CD4-positive, alpha-beta T cell treated with Interleukin-4 for 4 hours (primary cell): ENCODE measurements at regions not wholly inside any gene's neighbourhood (a gene's known extent, or its start where the extent isn't known, plus 50 kb on each side); places are given as distances from the start of the nearest gene placed in this dataset.

ENCODE experiments used
- DNase-seq: peaks from one replicate; pipeline ENCODE4 v3.0.0-alpha.2; 2020

DNA sequence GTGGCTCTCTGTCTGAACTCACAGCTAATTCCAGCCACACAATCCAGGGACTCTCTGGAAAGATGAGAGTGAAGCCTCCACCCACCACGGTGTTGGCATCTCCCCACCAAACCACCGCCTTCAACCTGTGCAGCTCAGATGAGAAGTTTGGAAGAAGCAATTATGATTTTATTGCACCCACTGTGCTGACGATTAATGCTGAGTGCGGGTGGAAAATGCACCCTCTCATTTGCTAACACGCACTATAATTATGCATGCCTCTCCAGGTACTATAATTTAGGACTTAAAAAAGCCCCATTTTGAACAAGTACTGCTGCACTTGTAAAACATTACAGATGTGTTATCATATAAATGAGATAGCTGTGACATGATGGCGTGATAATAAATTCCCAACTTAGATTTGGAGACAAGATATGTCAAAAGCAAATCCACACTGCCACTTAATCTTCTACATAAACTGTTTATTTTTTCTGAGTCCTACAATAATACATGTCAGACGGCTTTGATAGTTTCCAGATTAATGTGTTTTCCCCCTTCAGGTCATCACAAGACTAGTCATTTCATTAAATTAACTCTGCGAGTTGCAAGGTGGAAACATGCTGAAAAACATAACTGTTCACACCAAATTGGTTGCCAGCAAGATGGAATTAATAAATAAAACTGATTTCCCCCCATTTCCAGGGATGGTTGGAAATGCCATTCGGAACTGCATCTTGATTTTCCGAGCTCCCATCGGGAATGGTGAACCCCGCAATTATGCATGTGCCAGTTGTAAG lies 466.5 kb upstream of the MAF start:
- no peak for DNase-seq

DNA sequence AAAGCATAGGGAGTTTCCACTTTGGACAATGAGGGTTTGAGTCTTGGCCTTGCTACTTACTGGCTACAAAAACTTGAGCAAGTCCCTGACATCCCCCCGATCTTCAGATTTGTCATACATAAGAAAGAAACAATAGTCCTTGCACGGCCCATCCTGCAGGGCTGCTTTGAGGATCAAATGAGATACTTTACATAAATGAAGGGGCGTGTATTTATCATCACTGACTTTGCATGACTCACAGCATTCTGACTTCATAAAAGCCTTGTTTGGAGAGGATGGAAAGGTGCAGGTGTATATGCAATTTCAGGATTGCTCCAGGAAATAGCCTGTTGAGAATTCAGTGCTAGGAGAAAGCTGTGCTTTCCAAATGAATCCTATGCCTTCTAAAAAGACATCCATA lies 465.0 kb upstream of the MAF start:
- no peak for DNase-seq

DNA sequence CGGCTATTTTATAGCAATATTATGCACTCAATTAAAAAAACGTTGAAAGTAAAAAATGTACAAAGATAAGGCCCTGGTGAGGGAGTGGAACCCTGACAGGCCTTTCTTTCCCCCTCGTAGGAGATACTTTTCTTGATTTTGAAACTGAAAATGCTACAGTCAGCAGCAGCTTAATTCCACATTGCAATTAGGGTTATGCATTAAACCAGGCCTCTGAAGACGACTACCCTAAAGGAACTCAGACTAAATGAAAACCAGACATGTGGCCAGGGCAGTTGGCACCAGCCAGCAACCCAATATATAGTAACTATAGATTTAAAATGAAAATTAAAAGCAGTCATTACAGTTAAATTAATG lies 463.2 kb upstream of the MAF start:
- DNase-seq: no peak

DNA sequence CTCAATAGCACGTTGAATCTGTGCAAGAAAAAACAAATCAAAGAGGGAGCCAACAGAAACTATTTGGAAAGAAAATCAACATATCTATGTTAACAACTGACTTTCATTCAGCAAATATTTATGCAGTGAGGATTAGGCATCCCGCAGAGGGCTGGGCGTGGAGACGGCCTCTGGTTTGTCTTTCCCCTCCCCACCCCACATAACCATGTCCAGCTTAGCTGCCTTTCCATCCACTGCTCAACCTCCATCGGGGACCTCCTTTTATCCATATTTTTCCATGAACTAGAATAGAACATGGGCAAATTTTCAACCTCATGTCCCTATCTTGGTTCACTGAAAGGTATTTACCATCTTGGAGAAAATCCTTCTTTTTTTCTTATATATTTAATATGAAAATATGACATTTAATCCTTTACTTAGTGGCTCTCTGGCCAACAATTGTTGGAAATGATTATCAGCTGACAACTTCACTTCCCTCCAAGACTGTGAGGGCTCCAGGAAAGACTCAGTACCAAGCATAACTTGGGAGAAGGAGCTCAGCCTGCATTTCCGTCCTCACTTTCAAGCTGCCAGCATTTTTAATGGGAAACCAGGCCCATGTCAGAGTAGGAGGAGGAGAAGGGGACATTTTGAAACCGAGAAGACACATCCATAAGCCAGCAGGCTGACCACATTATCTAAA lies 462.6 kb upstream of the MAF start:
- no peak for DNase-seq

DNA sequence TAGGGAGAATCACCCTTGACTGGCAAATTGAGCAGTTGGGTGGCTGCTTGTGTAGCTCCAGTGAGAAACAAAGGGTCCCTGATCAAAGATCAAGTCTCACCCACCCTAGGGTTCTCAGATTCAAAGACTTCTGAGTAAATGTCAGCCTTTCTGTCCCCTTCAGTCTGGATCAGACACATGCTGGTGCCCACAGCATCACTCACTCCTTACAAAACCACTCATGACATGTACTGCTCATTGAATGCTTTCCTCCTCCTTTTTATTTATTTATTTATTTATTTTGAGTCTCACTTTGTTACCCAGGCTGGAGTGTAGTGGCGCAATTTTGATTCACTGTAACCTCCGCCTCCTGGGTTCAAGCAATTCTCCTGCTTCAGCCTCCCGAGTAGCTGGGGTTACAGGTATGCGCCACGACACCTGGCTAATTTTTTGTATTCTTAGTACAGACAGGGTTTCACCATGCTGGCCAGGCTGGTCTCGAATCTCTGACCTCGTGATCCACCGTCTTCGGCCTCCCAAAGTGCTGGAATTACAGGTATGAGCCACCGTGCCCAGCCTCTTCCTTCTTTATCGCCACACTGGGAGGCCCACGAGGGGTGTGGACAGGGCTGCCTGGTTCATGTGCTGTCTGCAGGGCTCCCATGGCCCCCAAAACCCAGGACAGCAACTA lies 462.0 kb upstream of the MAF start:
- no peak for DNase-seq

DNA sequence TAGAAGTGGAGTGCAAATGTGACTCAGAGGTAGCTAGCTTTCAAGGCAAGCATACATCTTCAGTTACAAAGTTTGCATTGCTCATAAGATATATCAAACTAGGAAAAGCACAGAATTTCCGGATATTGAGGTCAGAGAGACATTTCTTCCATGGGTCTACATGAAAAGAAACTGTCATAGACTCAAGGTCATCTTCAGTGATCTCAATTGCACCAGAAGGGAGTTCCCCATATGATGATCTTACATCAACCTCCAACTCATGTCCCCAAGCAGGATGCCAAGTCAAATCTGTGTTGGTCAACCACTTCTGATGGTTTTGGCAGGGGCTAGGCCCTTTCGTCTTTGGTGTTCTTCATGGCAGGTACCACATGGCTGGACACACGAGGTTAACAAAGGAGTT lies 459.9 kb upstream of the MAF start:
- no peak for DNase-seq

DNA sequence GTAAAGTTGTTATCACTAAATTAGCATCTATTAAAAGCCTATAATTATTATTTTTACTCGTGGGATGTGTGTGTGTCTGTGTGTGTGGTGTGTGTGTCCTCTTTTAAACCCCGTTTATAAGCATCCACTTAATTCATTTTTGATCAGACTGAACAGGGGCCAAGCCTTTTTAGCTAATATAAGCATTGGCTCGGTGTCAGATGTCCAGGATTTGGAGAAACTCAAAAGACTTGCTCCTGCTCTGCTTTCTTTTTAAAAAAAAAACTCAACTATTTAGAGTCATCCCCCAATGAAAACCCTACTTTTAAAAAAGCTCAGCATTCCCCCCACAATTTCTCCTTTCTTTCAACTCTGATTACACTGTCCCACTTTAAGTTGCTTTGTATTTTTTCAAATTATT lies 459.3 kb upstream of the MAF start:
- no peak for DNase-seq

DNA sequence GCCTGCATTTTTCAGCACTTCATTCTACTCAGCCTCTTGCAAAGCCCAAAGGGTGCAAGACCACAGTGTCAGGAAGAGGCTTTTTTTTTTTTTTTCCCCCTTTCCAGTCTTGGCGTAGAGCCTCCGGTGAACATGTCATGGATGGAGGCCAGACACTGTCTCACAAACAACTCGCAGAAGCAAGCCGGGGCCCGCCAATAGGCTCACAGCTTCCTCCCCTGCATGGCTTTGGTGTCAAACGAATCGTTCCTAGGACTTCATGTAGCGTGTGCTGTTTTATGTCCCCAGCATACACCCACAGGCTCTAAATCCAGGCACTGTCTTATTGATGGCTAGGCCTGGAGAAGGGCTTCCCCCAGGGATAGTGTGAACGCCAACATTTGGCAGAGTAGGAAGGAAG lies 457.7 kb upstream of the MAF start:
- no peak for DNase-seq

DNA sequence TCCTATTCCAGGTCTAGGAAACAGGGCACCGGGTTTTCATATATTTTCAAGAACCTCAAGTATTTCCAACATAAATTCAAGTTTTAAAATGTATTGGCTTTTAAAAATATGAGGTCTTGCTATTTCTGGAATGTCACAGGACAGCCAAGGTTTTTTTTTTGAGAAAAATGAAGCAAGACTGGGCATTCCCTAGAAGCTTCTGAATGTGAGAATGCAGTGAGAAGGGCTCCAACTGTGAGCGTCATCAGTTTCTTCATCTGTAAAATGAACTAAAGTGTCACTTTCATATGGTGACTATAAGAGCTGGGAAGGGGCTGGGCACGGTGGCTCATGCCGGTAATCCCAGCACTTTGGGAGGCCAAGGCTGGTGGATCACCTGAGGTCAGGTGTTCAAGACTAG lies 455.8 kb upstream of the MAF start:
- no peak for DNase-seq

DNA sequence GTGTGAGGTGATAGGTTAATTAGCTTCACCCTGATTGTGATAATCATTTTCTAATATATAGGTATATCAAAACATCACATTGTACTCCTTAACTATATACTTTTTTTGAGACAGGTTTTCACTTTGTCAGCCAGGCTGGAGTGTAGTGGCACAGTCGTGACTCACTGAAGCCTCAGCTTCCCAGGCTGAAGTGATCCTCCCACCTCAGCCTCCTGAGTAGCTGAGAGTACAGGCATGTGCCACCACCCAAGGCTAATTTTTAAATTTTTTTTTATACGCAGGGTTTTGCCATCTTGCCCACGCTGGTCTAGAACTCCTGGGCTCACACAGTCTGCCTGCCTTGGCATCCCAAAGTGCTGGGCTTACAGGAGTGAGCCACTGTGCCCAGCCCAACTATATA lies 455.3 kb upstream of the MAF start:
- no peak for DNase-seq

DNA sequence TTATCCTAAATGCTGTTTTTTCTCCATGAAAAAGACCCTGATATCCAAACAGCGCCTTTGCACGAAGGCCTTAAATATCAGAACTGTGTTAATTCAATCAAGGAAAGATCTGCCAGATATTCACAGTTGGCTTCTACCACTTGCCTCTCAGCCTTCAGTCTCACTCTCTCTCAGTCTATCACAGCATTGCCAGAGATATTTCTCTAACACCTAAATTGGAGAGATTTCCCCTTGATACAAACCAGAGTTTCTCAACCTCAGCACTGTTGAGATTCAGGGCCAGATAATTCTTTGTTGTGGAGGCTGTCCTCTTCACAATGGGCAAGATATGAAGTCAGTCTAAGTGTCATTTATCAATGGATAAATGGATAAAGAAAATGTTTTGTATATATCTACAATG lies 454.1 kb upstream of the MAF start:
- DNase-seq: no peak

DNA sequence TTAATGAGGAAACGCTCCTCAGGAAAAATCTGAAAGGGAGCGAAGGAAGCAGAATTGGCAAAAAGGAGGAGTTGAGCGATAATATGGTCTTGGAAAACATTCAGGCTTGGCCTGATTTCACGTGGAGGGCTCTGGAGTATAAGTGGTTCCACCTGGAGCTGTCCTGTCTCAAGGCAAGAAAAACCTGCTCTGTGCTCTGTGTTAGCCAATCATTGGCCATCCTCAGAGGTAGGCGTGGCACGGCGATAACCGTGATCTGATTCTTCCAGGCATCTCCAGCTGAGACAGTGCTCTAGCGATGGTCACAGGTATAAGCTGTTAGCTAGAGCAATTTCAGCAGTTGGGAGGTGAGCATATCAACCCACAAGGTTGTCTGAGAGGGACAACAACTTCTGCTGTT lies 450.5 kb upstream of the MAF start:
- no peak for DNase-seq

DNA sequence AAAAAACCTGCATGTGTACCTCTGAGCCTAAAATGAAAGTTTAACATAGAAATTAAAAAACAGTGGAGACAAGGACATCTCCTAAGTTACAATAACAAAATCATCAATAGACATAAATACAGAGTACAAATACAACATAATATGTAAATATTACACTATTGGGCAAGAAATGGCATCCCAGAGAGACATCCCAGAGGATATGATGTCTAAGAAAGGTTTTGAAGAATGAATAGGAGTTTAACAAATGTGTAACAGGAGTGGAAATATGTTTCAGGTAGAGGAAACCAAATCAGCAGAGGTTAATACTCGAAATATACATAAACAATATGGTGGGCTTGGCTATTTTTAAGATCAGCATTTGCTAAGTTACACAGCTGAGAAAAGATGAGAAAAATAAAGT lies 447.7 kb upstream of the MAF start:
- DNase-seq: no peak

DNA sequence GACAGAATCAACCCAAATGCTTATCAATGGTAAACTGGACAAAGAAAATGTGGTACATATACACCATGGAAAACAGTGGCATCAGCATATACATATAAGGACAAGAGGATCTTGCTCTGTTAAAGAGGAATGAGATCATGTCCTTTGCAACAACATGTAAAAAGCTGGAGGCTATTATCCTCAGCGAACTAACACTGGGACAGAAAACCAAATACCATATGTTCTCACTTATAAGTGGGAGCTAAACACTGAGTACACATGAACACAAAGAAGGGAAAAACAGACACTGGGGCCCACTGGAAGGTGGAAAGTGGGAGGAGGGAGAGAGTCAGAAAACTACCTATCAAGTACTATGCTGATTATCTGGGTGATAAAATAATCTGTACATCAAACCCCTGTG lies 447.3 kb upstream of the MAF start:
- DNase-seq: no peak

DNA sequence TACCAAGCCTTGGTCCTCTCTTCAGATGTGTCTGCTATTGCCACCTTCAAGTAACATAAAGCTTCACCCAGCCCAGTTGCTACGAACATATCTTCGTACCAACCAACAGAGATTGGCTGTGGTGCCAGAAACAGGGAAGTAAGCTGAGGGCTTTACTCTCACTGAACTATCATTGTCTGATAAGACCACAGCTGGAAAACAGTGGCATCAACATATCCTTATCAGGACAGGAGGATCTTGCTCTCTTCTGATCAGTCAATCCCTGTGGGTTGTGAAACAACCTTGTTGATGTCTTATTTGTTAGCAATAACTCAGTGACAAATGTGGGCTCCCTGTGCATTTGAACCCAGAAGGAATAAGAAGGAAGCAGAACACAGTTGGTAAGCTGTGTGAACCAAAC lies 446.3 kb upstream of the MAF start:
- no peak for DNase-seq

DNA sequence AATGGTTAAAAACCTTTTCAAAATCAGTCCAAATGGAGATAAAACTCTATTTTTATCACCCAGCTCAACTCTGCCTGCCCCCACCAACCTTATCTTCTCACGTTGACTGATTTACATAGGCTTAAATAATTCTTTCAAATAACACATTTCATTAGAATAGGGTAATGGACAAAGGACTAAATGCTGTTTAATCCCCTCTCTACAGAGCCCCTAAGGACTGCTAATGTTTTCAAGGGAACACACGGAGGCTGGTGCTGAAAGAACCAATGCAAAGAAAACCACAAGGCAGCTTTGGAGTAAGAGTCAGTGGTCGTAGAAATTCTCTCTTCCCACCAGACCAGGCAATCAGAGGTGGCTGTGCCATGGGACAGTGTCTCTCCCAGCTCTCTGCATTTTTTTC lies 445.7 kb upstream of the MAF start:
- DNase-seq: no peak

DNA sequence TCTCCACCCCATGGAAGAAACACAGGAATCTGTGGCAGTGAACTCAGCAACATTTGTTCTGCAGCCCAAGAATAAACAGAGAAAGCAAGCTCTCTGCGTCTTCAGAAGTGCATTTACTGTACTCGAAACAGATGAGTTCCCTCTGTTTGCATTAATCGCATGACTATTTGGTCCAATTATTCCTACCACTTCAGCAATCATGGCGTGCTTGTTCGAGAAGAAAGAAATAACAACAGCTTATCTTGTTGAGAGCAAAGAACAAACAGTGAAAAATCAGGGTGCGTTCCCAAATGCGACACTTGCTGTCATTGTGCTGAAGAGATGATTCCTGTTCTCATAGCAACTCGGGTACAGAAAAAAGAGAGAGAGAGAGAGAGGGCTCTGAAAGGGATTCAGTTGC lies 445.3 kb upstream of the MAF start:
- no peak for DNase-seq

DNA sequence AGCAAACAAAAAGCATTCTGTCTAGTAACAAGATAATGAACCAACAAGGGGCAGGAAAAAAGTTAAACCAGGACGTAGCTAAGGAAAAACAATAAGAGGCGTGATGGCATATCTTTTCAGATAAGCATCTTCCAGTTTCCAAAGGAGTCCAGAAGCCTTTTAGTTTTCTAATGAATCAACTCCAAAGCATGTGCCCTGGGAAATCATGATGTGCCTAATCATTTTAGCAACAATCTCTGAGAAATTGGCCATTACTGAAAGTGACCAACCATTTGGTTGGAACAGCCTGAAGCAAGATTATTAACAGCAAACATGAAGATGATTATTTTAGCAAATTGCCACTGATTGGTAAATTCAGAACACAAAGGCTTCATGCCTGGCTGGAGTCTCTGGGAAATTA lies 440.9 kb upstream of the MAF start:
- DNase-seq: no peak

DNA sequence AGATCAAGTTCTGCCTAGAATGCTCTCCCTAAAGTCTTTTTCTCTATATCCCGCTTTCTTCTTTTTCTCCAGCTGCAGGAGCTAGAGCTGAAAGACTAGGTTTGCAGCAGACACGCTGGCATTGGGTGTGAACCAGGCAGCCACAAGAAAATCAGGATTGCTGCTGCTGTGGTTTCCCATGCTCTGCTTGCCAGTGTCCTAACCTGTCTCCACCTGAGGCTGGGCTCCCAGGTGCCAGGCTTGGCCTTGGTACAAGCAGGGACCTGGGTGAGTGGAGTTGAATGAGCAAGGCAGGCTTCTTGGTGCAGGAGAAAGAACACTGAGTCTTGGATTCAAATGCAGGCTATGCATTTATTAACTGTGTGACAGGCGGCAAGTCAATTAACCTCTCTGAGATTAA lies 440.3 kb upstream of the MAF start:
- DNase-seq: no peak

DNA sequence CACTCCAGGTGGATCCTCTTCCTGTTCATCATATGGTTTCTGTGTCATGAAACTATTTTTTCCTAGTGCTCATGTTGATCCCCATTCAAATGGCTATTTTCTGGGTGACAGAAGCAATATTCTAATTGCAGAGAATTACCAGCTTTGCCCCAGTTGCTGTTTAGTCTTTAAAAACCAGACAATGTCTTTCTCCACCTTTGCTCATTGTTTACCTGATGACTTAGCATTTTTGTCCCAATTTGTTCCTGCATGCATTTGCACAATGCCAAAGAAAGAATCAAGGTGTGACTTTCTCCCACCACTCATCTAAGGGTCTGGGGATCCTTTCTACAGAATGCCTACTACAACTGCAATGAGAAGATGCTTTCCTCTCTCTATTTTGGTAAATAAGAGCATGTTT lies 439.9 kb upstream of the MAF start:
- DNase-seq: no peak

DNA sequence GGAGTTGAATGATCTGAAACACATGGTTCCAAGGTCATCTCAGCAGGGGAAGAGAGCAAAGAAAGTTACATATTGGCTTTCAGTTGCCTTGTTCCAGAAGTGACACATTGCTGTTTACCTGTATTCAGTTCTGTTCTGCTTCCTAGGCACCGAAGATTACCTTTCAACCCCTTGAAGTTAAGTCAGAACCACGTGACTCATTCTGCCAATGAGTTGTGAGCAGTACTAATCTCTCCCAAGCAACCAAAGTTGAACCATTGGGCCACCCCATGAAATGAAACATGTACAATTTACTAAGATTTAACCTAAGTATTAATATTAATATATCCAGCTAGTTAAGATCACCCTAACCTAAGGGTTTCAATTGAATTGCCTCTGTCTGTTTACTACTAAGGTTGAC lies 439.2 kb upstream of the MAF start:
- no peak for DNase-seq

DNA sequence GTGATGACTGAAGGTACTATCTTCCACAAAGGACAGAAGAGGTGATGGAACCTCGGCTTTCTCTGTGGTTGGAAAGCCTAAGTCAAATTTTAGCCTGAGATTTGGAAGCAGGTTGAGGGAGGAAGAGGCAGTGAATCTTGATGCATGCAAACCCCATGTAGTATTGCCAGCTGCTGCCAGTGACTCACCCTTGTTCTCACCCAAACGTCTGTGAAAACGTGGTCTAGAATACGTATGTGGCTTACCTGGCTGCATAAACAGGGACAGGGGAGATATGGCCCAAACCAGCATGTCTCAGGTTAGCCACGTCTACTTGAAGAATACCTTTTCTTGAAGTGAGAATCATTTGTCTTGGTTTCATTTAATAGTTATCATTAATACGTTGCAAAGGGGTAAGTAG lies 438.0 kb upstream of the MAF start:
- no peak for DNase-seq

DNA sequence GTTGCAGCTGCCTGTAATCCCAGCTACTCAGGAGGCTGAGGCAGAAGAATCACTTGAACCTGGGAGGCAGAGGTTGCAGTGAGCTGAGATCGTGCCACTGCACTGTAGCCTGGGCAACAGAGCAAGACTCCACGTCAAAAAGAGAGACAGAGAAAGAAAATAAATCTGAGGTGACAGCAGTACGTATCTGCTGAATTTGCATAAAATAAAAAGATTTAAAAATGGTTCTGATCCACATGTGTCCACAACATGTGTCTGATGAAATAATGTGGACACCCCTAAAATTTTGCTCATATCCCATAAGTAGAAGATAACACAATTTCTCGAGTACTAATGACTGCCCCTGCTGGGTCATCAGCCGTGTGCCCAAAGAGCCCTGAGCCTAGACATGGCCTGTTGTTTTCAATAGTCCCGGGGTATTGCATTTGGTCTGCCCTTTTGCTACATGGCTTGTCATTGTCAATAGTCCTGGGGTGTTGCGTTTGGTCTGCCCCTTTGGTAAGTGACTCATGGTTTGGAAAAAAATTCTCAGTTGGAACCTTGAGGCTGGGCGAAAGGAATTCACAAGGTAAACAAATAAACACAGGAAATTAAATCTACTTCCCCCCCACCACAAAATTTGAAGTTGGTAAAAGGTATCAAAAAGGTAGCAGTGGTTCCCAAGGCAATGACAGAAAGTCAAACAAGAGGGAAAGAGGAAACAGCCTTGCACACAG lies 434.6 kb upstream of the MAF start:
- DNase-seq: no peak

DNA sequence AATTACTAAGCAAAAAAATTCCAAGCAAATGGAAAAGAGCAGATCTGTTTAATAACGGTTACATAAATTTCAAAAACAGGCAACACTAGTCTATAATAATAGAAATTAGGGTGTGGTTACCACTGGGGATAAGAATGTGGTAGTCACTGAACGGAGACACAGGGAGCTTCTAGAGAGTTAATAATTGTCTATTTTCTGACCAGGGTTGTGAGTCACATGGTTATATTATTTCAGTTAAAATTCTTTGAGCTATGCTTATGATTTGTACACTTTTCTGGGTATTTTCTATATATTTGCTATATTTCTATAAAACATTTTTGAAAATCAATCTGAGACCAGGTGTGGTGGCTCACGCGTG lies 433.9 kb upstream of the MAF start:
- no peak for DNase-seq
